Upper lobe of left lung (tissue), 6 donors: ENCODE measurements at regions not wholly inside any gene's neighbourhood (a gene's known extent, or its start where the extent isn't known, plus 50 kb on each side); places are given as distances from the start of the nearest gene placed in this dataset.

Experiments
- ATAC-seq, 2 donors: fragments of 200-7000 bp; cut with Tn5 transposase; one replicate each; pipeline ENCODE4 v1.9.1; 2022; ENCODE audit warnings: mild to moderate bottlenecking in 2 of 2, moderate library complexity in 2 of 2; ENCODE audit not compliant: low FRiP score in 2 of 2
- DNase-seq, 2 donors: peaks; one replicate each; pipeline ENCODE4 v3.0.0-alpha.2; 2019 to 2020
- H3K27ac ChIP-seq, 4 donors: fragments of 200-600 bp; sonication (generic); one replicate each; pipeline ENCODE4 v1.5.1; 2016 to 2019
- H3K27me3 ChIP-seq, 4 donors: fragments of 200-600 bp; sonication (generic); one replicate each; pipeline ENCODE4 v1.5.1; 2017 to 2019
- H3K36me3 ChIP-seq, 4 donors: fragments of 200-600 bp; sonication (generic); one replicate each; pipeline ENCODE4 v1.5.1; 2016 to 2019
- H3K4me1 ChIP-seq, 4 donors: fragments of 200-600 bp; sonication (generic); one replicate each; pipeline ENCODE4 v1.5.1; 2018 to 2019
- H3K4me3 ChIP-seq, 4 donors: fragments of 200-600 bp; sonication (generic); one replicate each; pipeline ENCODE4 v1.5.1; 2017 to 2019; ENCODE audit warnings: mild to moderate bottlenecking in 2 of 4, moderate library complexity in 1 of 4
- H3K9me3 ChIP-seq, 4 donors: fragments of 200-600 bp; sonication (generic); one replicate each; pipeline ENCODE4 v1.5.1; 2018 to 2019
- EP300 ChIP-seq, 4 donors: sonication (generic); formaldehyde crosslinking; IDR thresholded peaks; one replicate each; pipeline ENCODE4 v1.5.1; 2017; ENCODE audit warnings: antibody characterized with exemption in 4 of 4, control low read depth in 2 of 4
- POLR2A ChIP-seq, 4 donors: fragments of 450-650 bp; IDR thresholded peaks; one replicate each; pipeline ENCODE4 v1.5.1; 2016 to 2017; ENCODE audit warnings: antibody characterized with exemption in 4 of 4, mild to moderate bottlenecking in 2 of 4
- POLR2AphosphoS5 ChIP-seq, 2 donors: sonication (generic); formaldehyde crosslinking; IDR thresholded peaks; one replicate each; pipeline ENCODE4 v1.5.1; 2017; ENCODE audit warnings: antibody characterized with exemption in 2 of 2
- WGBS, 2 donors: methylation state at CpG; one replicate each; pipeline ENCODE4 v1.1.5; 2017 to 2018; 5-methylcytosine and 5-hydroxymethylcytosine counted together
- TF ChIP-seq, protein P1 (sequence below), 6 experiments: fragments of 450-650 bp in 4 of 6; fragments of 200-600 bp in 2 of 6; sonication (generic) in 2 of 6; IDR thresholded peaks; one replicate each; pipeline ENCODE4 v1.5.1; 2016 to 2019; ENCODE audit warnings: antibody characterized with exemption in 6 of 6
- donor health status: DM: no; HTN: no; CAD: no; lungs with moderate emphysema.
- donor health status: DM: no; HTN: yes; CAD: no; lungs with severe emphysema.

GRCh38 chr2:6493266-6493665 lies 372.4 kb downstream of the CMPK2 start:
- Histone ChIP-seq H3K4me1 (no peaks in the 10 kb centered on the region), H3K4me3 (no peak overlapping the region), H3K9me3 (no peaks in the 10 kb centered on the region), H3K27ac (no peak overlapping the region), H3K36me3 (no peaks in the 10 kb centered on the region), H3K27me3 (no peaks in the 10 kb centered on the region)
- TF ChIP-seq, protein P1, sequence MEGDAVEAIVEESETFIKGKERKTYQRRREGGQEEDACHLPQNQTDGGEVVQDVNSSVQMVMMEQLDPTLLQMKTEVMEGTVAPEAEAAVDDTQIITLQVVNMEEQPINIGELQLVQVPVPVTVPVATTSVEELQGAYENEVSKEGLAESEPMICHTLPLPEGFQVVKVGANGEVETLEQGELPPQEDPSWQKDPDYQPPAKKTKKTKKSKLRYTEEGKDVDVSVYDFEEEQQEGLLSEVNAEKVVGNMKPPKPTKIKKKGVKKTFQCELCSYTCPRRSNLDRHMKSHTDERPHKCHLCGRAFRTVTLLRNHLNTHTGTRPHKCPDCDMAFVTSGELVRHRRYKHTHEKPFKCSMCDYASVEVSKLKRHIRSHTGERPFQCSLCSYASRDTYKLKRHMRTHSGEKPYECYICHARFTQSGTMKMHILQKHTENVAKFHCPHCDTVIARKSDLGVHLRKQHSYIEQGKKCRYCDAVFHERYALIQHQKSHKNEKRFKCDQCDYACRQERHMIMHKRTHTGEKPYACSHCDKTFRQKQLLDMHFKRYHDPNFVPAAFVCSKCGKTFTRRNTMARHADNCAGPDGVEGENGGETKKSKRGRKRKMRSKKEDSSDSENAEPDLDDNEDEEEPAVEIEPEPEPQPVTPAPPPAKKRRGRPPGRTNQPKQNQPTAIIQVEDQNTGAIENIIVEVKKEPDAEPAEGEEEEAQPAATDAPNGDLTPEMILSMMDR (IDR thresholded peaks at IDR 0.05) = no peak
- TF ChIP-seq POLR2AphosphoS5 (IDR thresholded peaks at IDR 0.05) = no peak
- ATAC-seq = no peak
- WGBS, 2 donors = 73 to 100% methylated on average over 3 to 4 of the region's 4 CpGs
- no peak for DNase-seq

DNA sequence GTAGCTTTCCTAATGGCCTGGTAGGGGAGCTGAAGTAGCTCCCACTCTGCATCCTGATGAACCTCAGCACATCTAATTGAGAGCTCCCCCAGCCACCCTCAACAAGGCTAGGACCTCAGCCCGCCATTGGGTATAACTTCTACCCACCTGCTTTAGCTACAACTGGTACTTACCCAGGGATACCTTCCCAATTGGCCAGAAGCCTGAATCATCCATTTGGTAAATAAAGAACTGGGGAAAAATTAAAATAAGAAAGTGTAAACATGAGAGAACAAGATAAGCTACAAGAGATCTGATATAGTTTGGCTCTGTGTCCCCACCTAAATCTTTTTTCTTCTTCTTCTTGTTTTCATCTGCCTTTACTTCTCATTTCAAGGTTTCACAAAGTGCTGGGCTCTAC lies 372.0 kb downstream of the CMPK2 start:
- TF ChIP-seq POLR2A (IDR thresholded peaks at IDR 0.05) = no peak
- no peak for TF ChIP-seq POLR2AphosphoS5 (IDR thresholded peaks at IDR 0.05)
- no peak for TF ChIP-seq EP300 (IDR thresholded peaks at IDR 0.05)
- TF ChIP-seq, protein P1 (IDR thresholded peaks at IDR 0.05) = no peak

DNA sequence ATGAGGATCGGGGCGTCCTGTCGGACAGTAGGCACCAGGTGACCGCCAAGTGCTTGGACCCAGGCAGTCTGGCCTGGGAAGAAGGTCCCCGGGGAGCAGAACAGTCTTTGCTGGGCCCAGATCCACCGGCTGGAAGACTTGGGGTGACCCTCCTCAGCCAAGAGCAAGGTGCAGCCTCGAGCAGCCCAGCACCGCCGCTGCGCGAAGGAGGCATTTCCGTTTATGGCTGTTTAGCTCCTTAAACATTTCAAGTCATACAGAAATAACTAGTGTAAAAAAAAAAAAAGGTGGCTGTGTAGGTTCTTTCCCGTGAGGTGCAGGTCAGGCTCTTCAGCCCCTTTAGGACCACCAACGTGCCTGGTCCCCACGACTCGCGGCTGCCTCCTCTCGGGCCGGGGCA lies 370.2 kb downstream of the CMPK2 start:
- Histone ChIP-seq H3K4me1 (no peaks in the 10 kb centered on the region), H3K4me3 (no peak overlapping the region), H3K27ac (no peak overlapping the region), H3K36me3 (no peaks in the 10 kb centered on the region), H3K27me3 (no peaks in the 10 kb centered on the region), H3K9me3 (no peaks in the 10 kb centered on the region)
- DNase-seq (peak in 1 of 2 donors; percentile 64), ATAC-seq (no peak)
- WGBS, 2 donors = 96% methylated on average over 19 of the region's 19 CpGs
- TF ChIP-seq POLR2A (IDR thresholded peaks at IDR 0.05) (no peak), POLR2AphosphoS5 (IDR thresholded peaks at IDR 0.05) (no peak), EP300 (IDR thresholded peaks at IDR 0.05) (no peak)
- TF ChIP-seq, protein P1 (IDR thresholded peaks at IDR 0.05) = no peak

More for the DNA sequence above, 372.0 kb downstream of the CMPK2 start:
- no peaks in the 10 kb centered on the region for H3K36me3 ChIP-seq
- no peaks in the 10 kb centered on the region for H3K4me1 ChIP-seq
- DNase-seq (no peak), ATAC-seq (no peak)
- H3K9me3 ChIP-seq = no peaks in the 10 kb centered on the region
- H3K4me3 ChIP-seq = no peak overlapping the region
- WGBS, 2 donors = 86 to 92% methylated on average over 1 of the region's 1 CpG
- H3K27ac ChIP-seq = no peak overlapping the region
- H3K27me3 ChIP-seq = no peaks in the 10 kb centered on the region

DNA sequence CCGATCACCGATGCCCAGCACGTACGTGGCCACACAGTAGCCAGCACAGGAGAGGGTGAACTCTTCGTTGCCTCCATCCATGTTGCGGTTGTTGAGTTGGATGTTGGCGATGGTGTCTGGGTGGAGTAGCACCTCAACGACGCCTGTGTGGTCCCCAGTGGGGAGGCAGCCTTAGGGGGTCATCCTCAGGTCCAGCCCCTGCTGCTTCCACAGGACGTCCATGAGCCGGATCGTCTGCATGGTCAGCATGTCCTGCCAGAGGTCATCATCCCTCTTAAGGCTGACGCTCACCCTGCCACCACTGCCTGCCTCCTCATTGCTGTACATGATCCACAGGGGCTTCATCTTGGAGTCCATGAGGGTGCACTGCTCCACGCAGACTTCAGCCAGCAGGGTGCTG lies 369.3 kb downstream of the CMPK2 start:
- Histone ChIP-seq H3K9me3 (no peaks in the 10 kb centered on the region), H3K36me3 (no peaks in the 10 kb centered on the region), H3K27ac (no peak overlapping the region), H3K4me1 (no peaks in the 10 kb centered on the region), H3K4me3 (no peak overlapping the region), H3K27me3 (no peaks in the 10 kb centered on the region)
- peak in 1 of 2 donors; percentile 38 for DNase-seq
- 89 to 97% methylated on average over 10 to 14 of the region's 14 CpGs for WGBS, 2 donors
- ATAC-seq = no peak
- TF ChIP-seq POLR2A (IDR thresholded peaks at IDR 0.05) = no peak
- TF ChIP-seq POLR2AphosphoS5 (IDR thresholded peaks at IDR 0.05) = no peak
- no peak for TF ChIP-seq EP300 (IDR thresholded peaks at IDR 0.05)
- TF ChIP-seq, protein P1 (IDR thresholded peaks at IDR 0.05) = no peak

DNA sequence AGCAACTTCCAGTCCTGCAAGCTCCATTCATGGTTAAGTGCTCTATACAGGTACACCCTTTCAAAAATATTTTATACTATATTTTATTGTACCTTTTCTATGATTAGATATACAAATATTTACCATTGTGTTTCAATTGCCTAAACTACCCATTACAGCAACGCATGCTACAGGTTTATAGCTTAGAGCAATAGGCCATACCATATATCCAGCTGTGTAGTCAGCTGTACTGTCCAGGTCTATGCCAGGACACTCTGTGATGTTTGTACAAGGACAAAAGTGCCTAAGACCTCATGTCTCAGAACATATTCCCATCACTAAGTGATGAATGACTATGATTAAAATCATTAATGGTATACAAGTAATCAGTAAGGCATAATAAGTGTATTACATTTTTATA lies 368.7 kb downstream of the CMPK2 start:
- WGBS, 2 donors = 85 to 86% methylated on average over 1 of the region's 1 CpG
- TF ChIP-seq POLR2A (IDR thresholded peaks at IDR 0.05) (no peak), EP300 (IDR thresholded peaks at IDR 0.05) (no peak), POLR2AphosphoS5 (IDR thresholded peaks at IDR 0.05) (no peak)
- TF ChIP-seq, protein P1 (IDR thresholded peaks at IDR 0.05) = no peak

More for the DNA sequence above, 368.7 kb downstream of the CMPK2 start:
- no peak for DNase-seq
- ATAC-seq = no peak
- Histone ChIP-seq H3K9me3 (no peaks in the 10 kb centered on the region), H3K36me3 (no peaks in the 10 kb centered on the region), H3K27ac (no peak overlapping the region), H3K4me3 (no peak overlapping the region), H3K27me3 (no peaks in the 10 kb centered on the region), H3K4me1 (no peaks in the 10 kb centered on the region)
